ENCODE measurements at regions not wholly inside any gene's neighbourhood (a gene's known extent, or its start where the extent isn't known, plus 50 kb on each side); places are given as distances from the start of the nearest gene placed in this dataset.

DNA sequence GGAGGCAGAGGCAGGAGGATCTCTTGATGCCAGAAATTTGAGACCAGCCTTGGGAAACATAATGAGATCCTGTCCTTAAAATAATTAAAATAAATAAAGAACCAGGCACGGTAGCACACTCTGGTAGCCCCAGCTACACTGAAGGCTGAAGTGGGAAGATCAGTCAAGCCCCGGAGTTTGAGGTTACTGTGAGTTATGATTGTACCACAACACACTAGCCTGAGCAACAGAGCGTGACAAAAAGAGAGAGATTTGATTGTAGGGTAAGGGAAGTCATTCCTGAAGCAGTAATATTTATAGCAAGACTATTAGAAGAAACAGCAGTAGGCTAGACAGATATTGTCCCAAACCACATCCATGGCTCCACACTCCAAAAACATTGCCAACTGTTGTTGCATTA, 1408.4 kb upstream of the TENM4 start:
- TF ChIP-seq POLR2A (IDR thresholded peaks at IDR 0.05; ENCODE audit: low read length) (no peak), GATA1 (IDR thresholded peaks at IDR 0.05; ENCODE audit: low read depth, low read length) (no peak)
